GM18873 (cell line): ENCODE measurements at regions not wholly inside any gene's neighbourhood (a gene's known extent, or its start where the extent isn't known, plus 50 kb on each side); places are given as distances from the start of the nearest gene placed in this dataset.
"Not testable (repeated sequence)": the region's sequence is repeated elsewhere in the genome, so short reads cannot be mapped to it uniquely, and the experiment has no call there.

Source experiments
- ATAC-seq: cut with Tn5 transposase; IDR thresholded peaks from one replicate; pipeline ENCODE4 v1.9.1; 2021; ENCODE audit warnings: mild to moderate bottlenecking, moderate library complexity, moderate number of reproducible peaks; ENCODE audit not compliant: unreplicated experiment, low FRiP score

- no peak for ATAC-seq
These were observed 75.0 kb upstream of the PKN2 start for GRCh38 chr1:88609051-88609450.

GRCh38 chr1:88610687-88611086, 73.4 kb upstream of the PKN2 start:
- no peak for ATAC-seq

- no peak for ATAC-seq
These were observed 71.8 kb upstream of the PKN2 start for GRCh38 chr1:88612292-88612691.

- no peak for ATAC-seq
These were observed 71.3 kb upstream of the PKN2 start for GRCh38 chr1:88612773-88613172.

GRCh38 chr1:88618331-88618730, 65.7 kb upstream of the PKN2 start:
- no peak for ATAC-seq

GRCh38 chr1:88623101-88623500, 61.0 kb upstream of the PKN2 start:
- not testable (repeated sequence) for ATAC-seq
